NCI-H1930 (cell line): ENCODE measurements at regions not wholly inside any gene's neighbourhood (a gene's known extent, or its start where the extent isn't known, plus 50 kb on each side); places are given as distances from the start of the nearest gene placed in this dataset.

ENCODE experiments used
- DNase-seq, 2 experiments: peaks; one replicate each; lab custom pipeline; 2025; lab: John Stamatoyannopoulos, UW

DNA sequence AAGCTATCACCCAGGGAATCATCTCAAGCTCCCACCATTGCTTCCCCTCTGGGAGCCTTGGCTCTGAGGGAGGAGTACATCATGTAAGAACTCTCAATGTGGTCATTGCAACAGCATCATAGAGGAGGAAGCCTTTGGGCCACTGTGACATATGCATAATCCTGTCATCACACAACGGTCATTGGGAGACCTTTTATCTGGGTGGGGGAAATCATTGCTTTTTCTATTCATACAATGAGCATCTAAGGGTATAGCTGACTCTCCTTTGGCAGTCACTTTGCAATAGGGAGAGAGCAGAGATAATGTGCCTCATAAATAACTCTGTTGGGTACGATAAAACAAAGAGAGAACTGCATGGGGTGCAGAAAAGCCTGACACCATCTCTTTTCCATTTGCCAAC, 155.2 kb upstream of the KCNIP4 start:
- no peak for DNase-seq

DNA sequence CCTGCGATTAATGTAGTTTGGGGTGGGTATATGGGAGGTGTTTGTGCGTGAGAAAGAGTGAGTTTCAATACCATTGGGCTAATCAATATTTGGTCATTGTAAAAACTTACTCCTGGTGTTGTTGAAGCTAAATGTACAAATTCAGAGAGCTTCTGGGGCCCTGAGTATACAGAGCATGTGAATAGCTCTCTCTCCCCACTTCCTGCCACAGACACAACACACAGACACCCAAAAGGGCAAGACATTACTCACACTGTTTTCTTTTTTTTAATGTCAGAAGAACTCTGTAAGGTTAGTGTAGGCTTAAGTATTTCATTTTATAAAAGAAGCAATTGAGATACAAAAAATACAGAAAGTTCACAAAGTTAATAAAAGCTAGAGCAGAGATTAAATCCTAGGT, 151.3 kb upstream of the KCNIP4 start:
- DNase-seq, result no peak

DNA sequence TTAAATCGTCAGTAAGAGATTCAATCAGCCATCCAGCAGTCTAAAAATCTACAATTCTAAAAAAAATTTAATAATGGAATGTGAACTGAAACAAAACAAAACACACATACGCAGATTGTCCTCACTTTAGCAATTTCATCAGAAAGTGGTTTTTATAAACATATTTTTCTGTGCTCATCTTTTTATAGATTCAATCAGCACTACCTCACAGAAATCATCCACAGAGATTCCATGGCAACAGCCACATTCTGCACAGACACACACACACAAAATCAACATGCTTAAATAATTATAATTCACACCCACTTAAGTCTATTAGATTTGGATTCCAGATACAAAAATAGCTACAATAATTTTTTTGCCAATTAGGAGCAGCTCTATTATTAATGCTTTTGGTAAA, 149.0 kb upstream of the KCNIP4 start:
- DNase-seq, result no peak

DNA sequence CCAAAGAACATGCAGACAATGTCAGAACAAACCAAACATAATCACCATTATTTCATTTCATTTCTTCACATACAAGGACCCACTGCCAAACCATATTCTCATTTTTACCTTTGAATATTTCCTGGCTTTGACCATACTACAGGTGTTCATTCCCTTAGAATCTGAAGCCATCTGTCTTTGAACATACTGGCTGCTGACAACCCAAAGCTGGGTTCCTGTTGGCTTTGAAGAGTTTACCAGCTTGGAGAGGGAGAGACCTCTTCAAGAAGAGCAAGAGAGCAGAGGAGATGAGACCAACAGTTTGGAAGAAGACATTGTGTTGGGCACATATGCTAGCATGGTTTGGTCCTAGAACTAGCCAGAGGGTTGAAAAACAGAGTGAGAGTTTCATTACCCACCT, 145.6 kb upstream of the KCNIP4 start:
- DNase-seq, result no peak

DNA sequence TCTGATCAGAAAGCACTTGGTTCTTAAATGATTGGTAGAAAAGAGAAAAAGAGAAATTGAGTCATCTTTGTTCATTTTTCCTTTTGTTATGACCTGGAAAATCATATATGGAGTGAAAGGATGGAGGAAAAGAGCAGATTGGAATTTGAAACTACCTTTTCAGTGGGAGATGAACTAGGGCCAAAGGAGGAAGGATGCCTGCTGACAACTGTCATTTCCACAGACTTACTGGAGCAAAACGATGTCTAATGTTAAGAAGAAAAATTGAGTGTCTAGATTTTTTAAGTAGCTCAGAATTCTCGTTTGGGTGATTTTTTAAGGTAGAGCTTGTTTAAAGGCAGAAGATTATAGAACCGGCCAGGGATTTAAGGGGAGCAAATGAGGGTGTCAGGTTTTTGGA, 144.6 kb upstream of the KCNIP4 start:
- no peak for DNase-seq

DNA sequence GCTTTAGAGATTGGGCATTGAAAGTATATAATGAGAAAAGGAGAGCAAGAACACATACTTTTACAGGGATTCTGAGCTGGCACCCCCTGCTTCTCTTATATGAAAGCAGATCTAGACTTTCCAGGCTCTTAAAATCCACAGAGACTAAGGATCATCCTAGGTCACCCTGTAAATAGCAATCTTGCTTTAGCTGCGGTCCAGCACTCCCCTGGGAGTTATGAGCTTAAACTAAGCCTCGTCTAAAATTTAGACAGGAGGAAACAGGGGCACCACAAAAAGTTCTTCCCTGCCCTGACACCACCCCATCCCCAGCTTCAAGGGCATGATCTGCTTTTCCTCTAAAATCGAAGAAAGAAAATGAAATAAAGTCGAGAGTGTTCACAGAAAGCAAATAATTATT, 143.3 kb upstream of the KCNIP4 start:
- no peak for DNase-seq

DNA sequence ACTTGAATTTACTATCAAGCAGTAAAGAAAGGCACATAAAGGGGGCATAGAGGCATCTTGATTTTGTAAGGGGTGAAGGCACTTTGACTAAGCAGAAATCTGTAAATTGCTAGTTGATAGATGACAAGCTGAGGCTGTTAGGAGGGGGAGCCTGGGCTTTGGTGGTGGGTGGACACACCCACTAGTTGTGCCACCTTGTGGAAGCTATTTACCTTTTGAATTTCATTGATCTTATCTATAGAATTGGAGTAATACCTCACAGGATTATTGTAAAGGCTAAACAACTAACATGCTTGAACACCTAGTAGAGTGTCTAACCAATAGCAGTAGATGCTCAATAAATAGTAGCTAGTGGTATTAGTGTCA, 142.8 kb upstream of the KCNIP4 start:
- DNase-seq, result no peak

DNA sequence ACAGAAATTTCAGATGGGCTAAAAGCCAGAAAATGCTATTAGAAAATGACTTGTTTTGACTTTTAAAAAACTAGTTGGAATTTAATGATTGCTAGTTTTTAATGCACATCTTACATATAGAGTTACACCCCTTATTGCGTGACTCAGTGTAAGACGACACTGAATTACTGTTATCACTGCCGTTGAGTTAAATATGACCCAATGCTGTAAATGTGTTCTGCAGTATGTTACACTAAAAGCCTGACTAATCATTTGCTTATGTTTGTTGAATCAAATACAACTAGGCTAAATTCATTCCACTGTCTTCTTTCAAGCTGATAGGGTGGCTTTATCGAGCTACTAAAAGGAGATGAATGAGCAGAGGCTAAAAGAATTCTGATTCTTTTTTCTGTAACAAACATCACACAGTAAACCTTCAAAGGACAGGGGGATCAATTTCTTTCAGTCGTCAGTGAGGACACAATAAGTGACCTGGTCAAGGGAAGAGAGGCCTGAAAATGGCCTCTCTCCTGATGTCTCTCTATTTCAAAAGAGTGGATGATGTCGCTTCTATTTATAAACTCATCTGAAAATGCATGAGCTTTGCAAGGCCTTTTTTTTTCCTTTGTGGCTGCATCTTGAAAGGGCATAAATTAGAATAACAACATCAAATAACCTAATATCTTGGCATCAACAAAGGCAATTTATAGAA, 142.2 kb upstream of the KCNIP4 start:
- DNase-seq, result no peak

DNA sequence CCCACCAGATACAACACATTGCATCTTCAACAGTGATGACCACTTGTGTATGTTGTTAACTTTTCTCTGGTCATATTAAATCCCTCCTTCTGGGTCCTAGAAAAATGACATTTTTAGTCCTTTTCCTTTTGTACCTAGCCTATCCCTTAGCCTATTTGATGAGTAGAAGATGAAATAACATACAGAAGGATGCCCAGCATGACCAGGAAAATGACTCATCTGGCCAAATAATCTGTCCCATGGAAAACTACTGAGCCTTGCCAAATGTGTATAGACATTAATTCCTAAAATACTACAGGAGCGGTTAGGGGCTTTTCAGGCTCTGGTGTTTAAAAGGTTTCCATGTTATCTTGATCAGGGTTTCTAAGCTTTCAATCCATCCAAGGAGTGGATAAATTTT, 129.0 kb upstream of the KCNIP4 start:
- DNase-seq, result no peak

DNA sequence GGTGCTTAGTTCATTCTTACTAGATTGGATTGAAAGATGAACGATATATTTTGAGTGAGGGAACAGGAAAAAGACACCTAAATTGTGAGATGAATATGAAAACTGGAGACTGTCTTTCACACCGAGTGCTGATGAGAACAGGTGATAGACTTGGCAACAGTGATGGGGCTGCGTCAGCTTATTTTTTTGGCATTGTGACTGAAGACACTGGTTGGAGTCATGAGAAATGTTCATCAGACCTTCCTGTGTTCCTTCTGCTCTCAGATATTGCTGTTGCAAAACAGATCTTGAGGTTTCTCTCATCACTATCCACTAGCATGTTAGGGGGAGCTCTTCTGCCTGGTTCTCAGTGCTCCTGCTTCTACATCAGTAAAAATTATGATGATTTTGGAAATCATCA, 124.2 kb upstream of the KCNIP4 start:
- no peak for DNase-seq

DNA sequence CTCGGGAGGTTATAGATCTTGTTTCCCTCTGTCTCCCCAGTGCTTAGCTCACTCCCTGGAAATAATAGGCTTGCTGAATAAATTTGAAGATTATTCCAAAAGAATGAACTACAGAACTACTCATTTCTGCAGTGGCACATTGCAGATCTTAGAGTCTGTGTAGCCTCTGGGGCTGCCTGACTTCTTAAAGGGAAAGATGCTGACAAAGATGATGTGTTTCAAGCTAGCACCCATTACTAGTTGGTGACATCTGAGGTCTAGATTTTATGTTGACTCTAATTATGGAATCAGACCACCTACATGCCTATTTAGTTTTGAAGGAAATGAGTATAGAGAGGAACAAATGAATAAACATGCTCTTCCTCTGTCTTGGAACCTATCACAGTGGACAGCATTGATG, 123.7 kb upstream of the KCNIP4 start:
- DNase-seq, result no peak

DNA sequence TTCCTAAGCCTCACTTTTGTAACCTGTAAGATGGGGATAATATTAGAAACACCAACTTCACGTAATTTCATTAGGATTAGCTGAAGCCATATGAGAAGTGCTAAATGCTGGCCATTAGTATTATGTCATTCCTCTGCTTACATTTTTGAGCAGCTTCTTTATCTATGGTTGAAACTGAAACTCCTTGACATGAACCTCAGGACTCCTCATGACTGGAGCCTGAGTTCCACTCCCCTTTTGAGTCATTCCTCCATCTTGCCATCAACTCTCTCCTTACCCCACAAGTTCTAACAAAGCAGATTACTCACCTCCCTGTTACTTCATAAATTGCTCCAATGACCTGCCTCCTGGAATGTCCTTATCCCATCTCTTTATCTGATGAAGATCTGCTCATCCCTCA, 123.2 kb upstream of the KCNIP4 start:
- no peak for DNase-seq

DNA sequence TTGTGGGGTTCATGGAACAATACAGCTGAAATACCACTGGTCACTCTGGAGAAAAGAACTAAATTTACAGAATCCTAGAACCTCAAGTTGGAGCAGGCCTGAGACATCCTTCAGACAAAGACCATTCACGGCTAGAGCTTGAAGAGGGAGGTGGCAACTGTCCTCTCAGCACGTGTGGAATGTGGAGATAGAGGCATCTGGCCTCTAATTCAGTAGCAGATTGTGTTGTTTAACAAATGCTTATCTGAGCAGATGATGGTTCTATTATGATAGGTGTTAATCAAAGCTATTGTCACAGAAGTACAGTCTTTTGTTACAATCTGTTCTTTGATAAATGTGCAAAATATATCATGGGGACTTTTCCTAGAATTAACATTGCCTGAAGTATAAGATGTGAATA, 121.7 kb upstream of the KCNIP4 start:
- no peak for DNase-seq

DNA sequence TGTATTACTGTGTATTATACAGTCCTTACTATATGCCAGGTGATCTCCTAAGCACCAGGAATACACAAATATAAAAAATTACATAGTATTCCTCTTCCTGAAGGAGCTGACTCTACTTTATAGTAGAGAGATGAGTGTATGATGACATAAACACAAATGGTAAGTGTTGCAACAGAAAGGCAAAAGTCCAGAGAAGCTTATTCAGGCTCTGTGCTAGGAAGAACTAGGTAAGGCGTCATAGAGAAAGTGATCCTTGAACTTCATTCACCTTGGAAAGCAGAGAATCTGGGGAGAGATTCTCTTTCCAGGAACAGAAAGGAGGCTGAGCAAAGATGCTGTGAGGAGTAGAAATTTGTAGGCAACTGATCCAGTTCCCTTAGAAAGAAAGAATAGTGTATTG, 115.0 kb upstream of the KCNIP4 start:
- no peak for DNase-seq

DNA sequence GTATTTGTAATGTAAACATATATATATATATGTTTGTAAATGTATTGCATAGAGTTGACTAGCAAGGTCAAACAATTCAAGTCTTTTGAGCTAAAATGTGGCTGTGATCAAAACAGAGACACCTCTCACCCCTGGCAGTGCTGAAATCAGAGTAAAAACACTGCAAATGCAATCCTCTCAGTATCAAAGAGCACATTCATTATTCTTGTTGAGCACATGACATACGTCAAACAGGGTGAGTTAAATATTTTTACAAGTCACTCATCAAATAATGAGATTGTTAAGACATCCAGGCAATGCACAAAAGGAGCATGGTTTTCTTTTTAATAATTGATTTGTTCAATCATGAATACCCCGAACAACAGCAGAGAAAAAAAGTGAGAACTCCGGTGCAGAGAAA, 114.1 kb upstream of the KCNIP4 start:
- no peak for DNase-seq

DNA sequence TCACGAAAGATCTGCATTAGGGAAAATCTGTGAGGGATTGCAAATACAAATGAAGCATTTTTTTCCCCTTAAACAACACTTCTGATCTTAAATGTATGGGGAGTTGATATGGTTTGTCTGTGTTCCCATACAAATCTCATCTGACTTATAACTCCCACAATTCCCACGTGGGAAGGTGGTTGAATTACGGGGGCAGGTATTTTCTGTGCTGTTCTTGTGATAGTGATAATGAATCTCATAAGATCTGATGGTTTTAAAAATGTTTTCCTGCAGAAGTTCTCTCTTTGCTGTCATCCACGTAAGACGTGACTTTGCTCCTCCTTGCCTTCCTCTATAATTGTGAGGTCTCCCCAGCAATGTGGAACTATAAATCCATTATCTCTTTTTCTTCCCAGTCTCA, 107.4 kb upstream of the KCNIP4 start:
- no peak for DNase-seq

DNA sequence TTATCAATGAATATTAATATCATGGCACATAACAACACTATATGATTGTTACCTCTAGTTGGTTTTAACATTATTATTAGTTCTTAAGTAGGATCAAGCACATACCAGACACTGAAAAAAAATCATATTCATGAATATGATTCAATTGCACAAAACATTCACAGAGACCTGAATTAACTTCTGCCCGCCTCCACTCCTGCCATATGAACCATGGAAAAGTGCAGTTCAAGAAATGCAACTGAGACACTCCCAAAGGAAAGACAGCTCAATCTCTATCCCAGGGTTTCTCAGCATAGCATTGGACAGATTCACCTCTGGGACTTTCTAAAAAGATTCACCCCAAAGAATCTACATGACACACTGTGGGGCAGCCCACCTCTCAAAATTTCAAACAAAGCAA, 103.5 kb upstream of the KCNIP4 start:
- DNase-seq, result no peak

DNA sequence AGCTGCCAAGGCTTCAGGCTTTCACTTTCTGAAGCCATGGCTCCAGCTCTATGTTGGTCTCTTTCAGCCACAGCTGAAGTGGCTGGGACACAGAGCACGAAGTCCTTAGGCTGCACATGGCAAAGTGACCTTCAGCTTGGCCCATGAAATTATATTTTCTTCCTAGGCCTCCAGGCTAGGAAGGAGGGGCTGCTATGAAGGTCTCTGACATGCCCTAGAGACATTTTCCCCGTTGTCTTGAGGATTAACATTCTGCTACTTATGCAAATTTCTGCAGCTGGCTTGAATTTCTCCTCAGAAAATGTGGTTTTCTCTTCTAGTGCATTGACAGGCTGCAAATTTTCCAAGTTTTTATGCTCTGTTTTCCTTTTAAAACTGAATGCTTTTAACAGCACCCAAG, 99.8 kb upstream of the KCNIP4 start:
- DNase-seq, result no peak

DNA sequence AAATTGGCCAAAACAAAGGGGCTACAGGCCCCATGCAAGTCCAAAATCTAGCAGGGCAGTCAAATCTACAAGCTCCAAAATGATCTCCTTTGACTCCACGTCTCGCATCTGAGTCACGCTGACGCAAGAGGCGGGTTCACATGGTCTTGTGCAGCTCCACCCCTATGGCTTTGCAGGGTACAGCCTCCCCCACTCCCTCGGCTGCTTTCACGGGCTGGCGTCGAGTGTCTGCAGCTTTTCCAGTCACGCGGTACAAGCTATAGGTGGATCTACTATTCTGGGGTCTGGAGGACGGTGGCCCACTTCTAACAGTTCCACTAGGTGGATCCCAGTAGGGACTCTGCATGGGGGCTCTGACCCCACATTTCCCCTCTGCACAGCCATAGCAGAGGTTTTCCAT, 99.2 kb upstream of the KCNIP4 start:
- no peak for DNase-seq

DNA sequence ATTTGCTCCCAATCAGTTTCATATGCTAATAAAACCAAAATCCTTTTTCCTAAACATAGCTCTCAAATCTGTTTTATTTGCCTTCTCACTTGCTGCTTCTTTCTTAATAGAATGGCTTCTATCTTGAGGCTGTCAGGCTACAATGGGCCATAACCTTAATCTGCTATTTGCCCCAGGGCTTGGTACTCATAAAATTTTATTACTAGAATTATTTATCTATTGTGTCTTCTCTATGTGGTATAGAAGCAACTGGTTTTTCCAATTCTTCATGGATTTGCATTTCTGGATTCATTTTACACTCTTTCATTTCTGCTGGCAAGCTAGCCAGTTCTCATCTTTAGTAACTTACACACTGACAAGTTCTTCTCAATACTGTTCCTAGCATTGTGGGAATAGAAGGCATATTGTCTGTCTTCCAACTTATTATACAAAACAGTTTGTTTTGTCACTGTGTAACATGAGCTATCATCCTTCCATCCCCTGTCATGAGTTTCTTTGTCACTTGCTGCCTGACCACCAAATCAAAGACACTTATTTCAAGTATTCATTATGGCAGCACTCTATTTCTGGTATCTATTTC, 96.6 kb upstream of the KCNIP4 start:
- DNase-seq, result no peak

DNA sequence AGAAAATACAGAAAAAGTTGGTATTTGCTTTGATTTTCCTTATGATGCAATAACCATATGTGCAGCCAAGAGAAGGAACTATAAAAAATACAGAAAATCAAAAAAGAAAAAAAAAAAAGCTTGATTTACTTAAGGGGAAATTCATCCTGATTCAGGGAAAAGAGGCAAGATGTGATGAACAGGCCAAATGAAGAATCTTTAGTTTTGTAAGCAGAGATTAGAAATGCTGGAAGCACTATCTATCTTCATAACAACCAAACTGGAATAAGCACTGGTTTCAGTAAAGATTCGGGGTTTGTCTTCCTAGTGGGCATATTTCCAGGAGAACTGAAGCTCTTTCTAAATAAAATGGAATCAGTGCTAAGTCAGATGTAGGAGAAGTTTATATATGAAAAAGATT, 82.9 kb upstream of the KCNIP4 start:
- no peak for DNase-seq

DNA sequence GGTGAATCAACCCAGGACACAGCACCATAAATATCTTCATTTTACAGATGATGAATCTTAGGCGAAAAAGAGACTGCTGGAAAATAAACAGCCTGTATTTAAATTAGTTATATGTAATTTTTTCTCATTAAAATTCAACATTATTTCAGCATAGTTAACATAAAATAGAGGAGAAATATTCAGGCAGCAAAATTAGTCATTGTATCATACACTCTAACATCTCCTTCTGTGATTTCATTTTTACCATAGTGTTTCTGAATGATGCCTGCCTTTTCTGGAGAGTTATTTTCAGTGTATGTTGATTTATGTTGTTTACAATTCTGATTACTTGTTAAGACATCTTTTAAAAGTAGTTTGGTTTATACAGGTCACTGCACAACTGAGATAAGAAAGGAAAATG, 82.3 kb upstream of the KCNIP4 start:
- DNase-seq, result no peak

DNA sequence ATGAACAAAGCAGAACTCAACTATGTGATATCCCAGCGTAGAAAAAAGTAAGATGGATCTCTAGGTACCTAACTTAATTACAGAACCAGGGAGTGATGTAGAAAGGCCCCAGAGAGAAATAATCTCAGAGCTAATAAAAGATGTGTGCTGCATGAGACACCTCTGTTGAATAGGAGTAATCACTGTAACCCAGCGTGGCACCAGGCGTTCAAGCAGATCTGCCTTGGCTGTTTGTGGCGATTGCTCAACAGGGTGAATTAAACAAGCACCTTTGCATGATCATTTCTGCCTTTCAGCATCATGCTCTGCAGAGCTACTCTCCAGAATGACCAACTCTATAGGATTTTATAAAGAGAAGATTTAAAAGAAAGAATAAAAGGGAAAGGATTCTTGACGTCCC, 81.7 kb upstream of the KCNIP4 start:
- peak; percentile 61 to 86 for DNase-seq

DNA sequence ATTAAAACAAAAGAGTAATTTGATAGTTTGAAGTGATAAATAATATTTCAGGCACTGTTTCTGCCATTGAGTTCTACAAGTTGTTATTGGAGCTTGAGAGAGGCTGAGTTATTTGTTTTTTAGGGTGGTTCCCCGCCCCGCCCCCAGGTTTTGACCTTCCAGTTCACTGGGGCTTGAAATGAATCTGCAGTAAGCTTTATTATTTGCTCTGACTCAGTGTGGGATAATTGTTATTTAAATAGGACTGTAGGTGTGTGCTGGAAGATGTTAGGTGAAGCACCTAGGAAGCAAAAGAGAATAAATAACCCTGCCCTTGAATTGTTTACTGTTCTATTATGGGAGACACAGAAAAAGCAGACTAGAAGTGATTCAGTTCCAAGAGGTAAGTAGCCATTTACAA, 81.2 kb upstream of the KCNIP4 start:
- DNase-seq, result peak; percentile 76 to 83

DNA sequence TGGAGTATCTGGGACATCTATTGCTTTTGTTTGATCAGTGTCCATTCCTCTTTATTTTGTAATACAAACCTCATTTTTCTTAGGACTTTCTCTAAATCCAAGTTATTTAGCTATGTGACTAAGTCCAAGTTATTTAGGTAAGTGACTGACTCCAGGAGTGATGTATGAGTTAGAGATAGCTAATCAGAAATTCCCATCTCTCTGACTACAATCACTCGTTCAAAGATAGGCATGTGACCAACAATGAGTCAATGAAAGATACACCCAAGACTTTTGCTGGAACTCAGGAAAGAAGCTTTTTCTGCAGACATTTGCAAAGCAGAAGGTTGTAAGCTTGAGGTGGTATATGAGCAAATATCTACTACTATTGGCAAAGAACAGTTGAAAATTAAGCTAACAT, 72.5 kb upstream of the KCNIP4 start:
- DNase-seq, result no peak
